ENCODE measurements at regions not wholly inside any gene's neighbourhood (a gene's known extent, or its start where the extent isn't known, plus 50 kb on each side); places are given as distances from the start of the nearest gene placed in this dataset.

GRCh38 chr11:115887316-115887715 is 383.1 kb upstream of the CADM1 start:
- Histone ChIP-seq H3K36me3 (ENCODE audit: control insufficient read depth in 4 of 4, insufficient read depth in 3 of 4, low read depth in 1 of 4, low read length in 3 of 4) (no peaks in the 10 kb centered on the region), H3K9ac (ENCODE audit: low read depth in 1 of 2, low read length in 2 of 2) (no peak overlapping the region), H3K4me3 (ENCODE audit: low read depth in 1 of 3, low read length in 3 of 3) (no peak overlapping the region), H3K4me1 (ENCODE audit: control insufficient read depth in 4 of 4, insufficient read depth in 4 of 4, low read length in 3 of 4) (no peaks in the 10 kb centered on the region), H3K27me3 (ENCODE audit: control insufficient read depth in 4 of 4, insufficient read depth in 4 of 4, low read length in 3 of 4) (no peaks in the 10 kb centered on the region), H3K9me3 (ENCODE audit: control insufficient read depth in 4 of 4, low read length in 3 of 4) (peaks cover 0 to 2% (median 0%) of the 10 kb centered on the region in 4 donors), H3K27ac (ENCODE audit: low read depth in 1 of 2, low read length in 2 of 2) (no peak overlapping the region)
- no peak for DNase-seq (ENCODE audit: low spot score)
- 87% methylated on average over 13 of the region's 13 CpGs for WGBS
- no peak for TF ChIP-seq CTCF (IDR thresholded peaks at IDR 0.05; ENCODE audit: low read depth, low read length, missing input control)

- Histone ChIP-seq H3K27me3 (ENCODE audit: control insufficient read depth in 4 of 4, insufficient read depth in 4 of 4, low read length in 3 of 4) (no peaks in the 10 kb centered on the region), H3K4me3 (ENCODE audit: low read depth in 1 of 3, low read length in 3 of 3) (no peak overlapping the region), H3K9ac (ENCODE audit: low read depth in 1 of 2, low read length in 2 of 2) (no peak overlapping the region), H3K36me3 (ENCODE audit: control insufficient read depth in 4 of 4, insufficient read depth in 3 of 4, low read depth in 1 of 4, low read length in 3 of 4) (no peaks in the 10 kb centered on the region), H3K27ac (ENCODE audit: low read depth in 1 of 2, low read length in 2 of 2) (no peak overlapping the region), H3K9me3 (ENCODE audit: control insufficient read depth in 4 of 4, low read length in 3 of 4) (peaks cover 0 to 2% (median under 1%) of the 10 kb centered on the region in 4 donors), H3K4me1 (ENCODE audit: control insufficient read depth in 4 of 4, insufficient read depth in 4 of 4, low read length in 3 of 4) (no peaks in the 10 kb centered on the region)
- 74% methylated on average over 5 of the region's 5 CpGs for WGBS
- DNase-seq (ENCODE audit: low spot score), result no peak
- TF ChIP-seq SP1 (IDR thresholded peaks at IDR 0.05) (no peak), CTCF (IDR thresholded peaks at IDR 0.05; ENCODE audit: low read depth, low read length, missing input control) (no peak), GABPA (IDR thresholded peaks at IDR 0.05 in 1 of 2, conservative IDR thresholded peaks at IDR 0.05 in 1 of 2) (no peak), EGR1 (IDR thresholded peaks at IDR 0.05; ENCODE audit: low read depth in 2 of 2) (no peak), YY1 (IDR thresholded peaks at IDR 0.05) (no peak), HNF4G (IDR thresholded peaks at IDR 0.05) (no peak), JUND (IDR thresholded peaks at IDR 0.05) (no peak), NR2F2 (IDR thresholded peaks at IDR 0.05) (no peak), RXRA (IDR thresholded peaks at IDR 0.05) (no peak), RAD21 (IDR thresholded peaks at IDR 0.05) (no peak)
- TF ChIP-seq, protein P1, sequence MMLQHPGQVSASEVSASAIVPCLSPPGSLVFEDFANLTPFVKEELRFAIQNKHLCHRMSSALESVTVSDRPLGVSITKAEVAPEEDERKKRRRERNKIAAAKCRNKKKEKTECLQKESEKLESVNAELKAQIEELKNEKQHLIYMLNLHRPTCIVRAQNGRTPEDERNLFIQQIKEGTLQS (IDR thresholded peaks at IDR 0.05), result no peak
- TF ChIP-seq, protein P2, sequence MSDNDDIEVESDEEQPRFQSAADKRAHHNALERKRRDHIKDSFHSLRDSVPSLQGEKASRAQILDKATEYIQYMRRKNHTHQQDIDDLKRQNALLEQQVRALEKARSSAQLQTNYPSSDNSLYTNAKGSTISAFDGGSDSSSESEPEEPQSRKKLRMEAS (IDR thresholded peaks at IDR 0.05), result no peak
- TF ChIP-seq, protein P3, sequence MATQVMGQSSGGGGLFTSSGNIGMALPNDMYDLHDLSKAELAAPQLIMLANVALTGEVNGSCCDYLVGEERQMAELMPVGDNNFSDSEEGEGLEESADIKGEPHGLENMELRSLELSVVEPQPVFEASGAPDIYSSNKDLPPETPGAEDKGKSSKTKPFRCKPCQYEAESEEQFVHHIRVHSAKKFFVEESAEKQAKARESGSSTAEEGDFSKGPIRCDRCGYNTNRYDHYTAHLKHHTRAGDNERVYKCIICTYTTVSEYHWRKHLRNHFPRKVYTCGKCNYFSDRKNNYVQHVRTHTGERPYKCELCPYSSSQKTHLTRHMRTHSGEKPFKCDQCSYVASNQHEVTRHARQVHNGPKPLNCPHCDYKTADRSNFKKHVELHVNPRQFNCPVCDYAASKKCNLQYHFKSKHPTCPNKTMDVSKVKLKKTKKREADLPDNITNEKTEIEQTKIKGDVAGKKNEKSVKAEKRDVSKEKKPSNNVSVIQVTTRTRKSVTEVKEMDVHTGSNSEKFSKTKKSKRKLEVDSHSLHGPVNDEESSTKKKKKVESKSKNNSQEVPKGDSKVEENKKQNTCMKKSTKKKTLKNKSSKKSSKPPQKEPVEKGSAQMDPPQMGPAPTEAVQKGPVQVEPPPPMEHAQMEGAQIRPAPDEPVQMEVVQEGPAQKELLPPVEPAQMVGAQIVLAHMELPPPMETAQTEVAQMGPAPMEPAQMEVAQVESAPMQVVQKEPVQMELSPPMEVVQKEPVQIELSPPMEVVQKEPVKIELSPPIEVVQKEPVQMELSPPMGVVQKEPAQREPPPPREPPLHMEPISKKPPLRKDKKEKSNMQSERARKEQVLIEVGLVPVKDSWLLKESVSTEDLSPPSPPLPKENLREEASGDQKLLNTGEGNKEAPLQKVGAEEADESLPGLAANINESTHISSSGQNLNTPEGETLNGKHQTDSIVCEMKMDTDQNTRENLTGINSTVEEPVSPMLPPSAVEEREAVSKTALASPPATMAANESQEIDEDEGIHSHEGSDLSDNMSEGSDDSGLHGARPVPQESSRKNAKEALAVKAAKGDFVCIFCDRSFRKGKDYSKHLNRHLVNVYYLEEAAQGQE (IDR thresholded peaks at IDR 0.05), result no peak
These were observed 382.2 kb upstream of the CADM1 start for GRCh38 chr11:115886422-115886733.
